ENCODE measurements at regions not wholly inside any gene's neighbourhood (a gene's known extent, or its start where the extent isn't known, plus 50 kb on each side); places are given as distances from the start of the nearest gene placed in this dataset.

- Histone ChIP-seq H3K9me3 (ENCODE audit: insufficient read depth in 2 of 2, low read depth in 1 of 2, low read length in 1 of 2) (no peaks in the 10 kb centered on the region), H3K4me3 (ENCODE audit: extremely low read depth in 1 of 4, insufficient read depth in 2 of 4, low read depth in 3 of 4, low read length in 4 of 4) (no peak overlapping the region), H3K9ac (replicated peaks in 1 of 4; ENCODE audit: extremely low read depth in 1 of 4, low read depth in 3 of 4, low read length in 3 of 4) (no peak overlapping the region), H2BK12ac (ENCODE audit: low read depth, low read length) (no peak overlapping the region), H3K4ac (replicated peaks; ENCODE audit: insufficient read length, low read depth, low read length) (no peak overlapping the region), H3K4me2 (ENCODE audit: insufficient read depth in 1 of 2, low read depth in 2 of 2, low read length in 2 of 2) (no peak overlapping the region), H2BK15ac (ENCODE audit: low read length) (no peak overlapping the region), H4K8ac (ENCODE audit: extremely low read depth, insufficient read depth, low read length) (no peak overlapping the region), H3K79me1 (ENCODE audit: low read depth, low read length) (no peaks in the 10 kb centered on the region), H3K27me3 (replicated peaks in 1 of 4; ENCODE audit: control insufficient read depth in 3 of 4, extremely low read depth in 1 of 4, insufficient read depth in 3 of 4, low read length in 3 of 4) (no peaks in the 10 kb centered on the region), H2BK120ac (replicated peaks; ENCODE audit: low read depth, low read length) (no peak overlapping the region), H2BK20ac (ENCODE audit: low read length) (no peak overlapping the region), H3K23me2 (ENCODE audit: low read depth, low read length) (no peaks in the 10 kb centered on the region), H3K14ac (ENCODE audit: insufficient read length) (no peak overlapping the region), H2BK5ac (ENCODE audit: low read depth, low read length) (no peak overlapping the region), H4K91ac (replicated peaks; ENCODE audit: insufficient read length, low read length) (no peak overlapping the region), H3K79me2 (ENCODE audit: control insufficient read depth in 1 of 2, insufficient read depth in 2 of 2, low read length in 2 of 2) (no peaks in the 10 kb centered on the region), H3K36me3 (ENCODE audit: control insufficient read depth in 2 of 4, insufficient read depth in 4 of 4, low read length in 3 of 4) (no peaks in the 10 kb centered on the region), H3K56ac (replicated peaks; ENCODE audit: insufficient read length, low read depth, low read length) (no peak overlapping the region), H4K20me1 (replicated peaks in 1 of 2; ENCODE audit: control insufficient read depth in 1 of 2, insufficient read depth in 2 of 2, low read length in 2 of 2) (no peaks in the 10 kb centered on the region), H3K4me1 (replicated peaks in 1 of 4; ENCODE audit: control insufficient read depth in 3 of 4, insufficient read depth in 4 of 4, low read length in 3 of 4) (no peaks in the 10 kb centered on the region; a peak in 1 of 7 replicates), H3K27ac (ENCODE audit: low read depth, low read length) (no peak overlapping the region), H4K5ac (ENCODE audit: insufficient read length, low read depth, low read length) (no peak overlapping the region), H3K18ac (ENCODE audit: extremely low read depth, low read length) (no peak overlapping the region), H2AFZ (ENCODE audit: low read length) (no peak overlapping the region), H2AK5ac (ENCODE audit: low read depth, low read length) (no peak overlapping the region), H3K23ac (ENCODE audit: insufficient read length) (no peak overlapping the region)
- DNase-seq (ENCODE audit: low read depth in 1 of 2, low spot score in 2 of 2) (no peak), FAIRE-seq (no peak)
- ChIA-PET POLR2A (ENCODE audit: partially characterized antibody) (no interaction called here), CTCF (ENCODE audit: partially characterized antibody) (interaction anchor here (1.7 kb wide), 1 partner anchor 20 kb away, joined by 7 read pairs; no protein-coding TSS in a partner anchor)
- TF ChIP-seq MAFK (IDR thresholded peaks at IDR 0.05; ENCODE audit: low read depth, low read length) (no peak), TCF12 (IDR thresholded peaks at IDR 0.05; ENCODE audit: low read depth, low read length) (no peak), BRCA1 (IDR thresholded peaks at IDR 0.05; ENCODE audit: low read depth, low read length) (no peak), EGR1 (IDR thresholded peaks at IDR 0.05; ENCODE audit: borderline replicate concordance, low read depth, low read length) (no peak), CBX5 (IDR thresholded peaks at IDR 0.05; ENCODE audit: low read depth, low read length) (no peak)
- WGBS, 2 experiments (ENCODE audit: extremely low coverage in 1 of 2, insufficient coverage in 1 of 2, insufficient read length in 1 of 2, insufficient replicate concordance in 2 of 2, low coverage in 1 of 2, low lambda C conversion rate in 2 of 2, missing lambda C conversion rate in 1 of 2), result 93% methylated on average over 1 of the region's 1 CpG; no CpG with 5 or more reads in 1 of the 2 experiments
Observed at GRCh38 chr1:99501871-99502270, 144.0 kb upstream of the PALMD start.
